ENCODE measurements at regions not wholly inside any gene's neighbourhood (a gene's known extent, or its start where the extent isn't known, plus 50 kb on each side); places are given as distances from the start of the nearest gene placed in this dataset.
"Not testable (repeated sequence)": the region's sequence is repeated elsewhere in the genome, so short reads cannot be mapped to it uniquely, and the experiment has no call there.

DNA sequence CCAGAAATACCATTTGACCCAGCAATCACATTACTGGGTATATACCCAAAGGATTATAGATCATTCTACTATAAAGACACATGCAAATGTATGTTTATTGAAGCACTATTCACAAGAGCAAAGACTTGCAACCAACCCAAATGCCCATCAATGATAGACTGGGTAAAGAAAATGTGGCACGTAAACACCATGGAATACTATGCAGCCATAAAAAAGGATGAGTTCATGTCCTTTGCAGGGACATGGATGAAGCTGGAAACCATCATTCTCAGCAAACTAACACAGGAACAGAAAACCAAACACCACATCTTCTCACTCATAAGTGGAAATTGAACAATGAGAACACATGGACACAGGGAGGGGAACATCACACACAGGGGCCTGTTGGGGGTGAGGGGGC is 85.9 kb upstream of the GPBP1 start:
- H3K36me3 ChIP-seq (ENCODE audit: control insufficient read depth, insufficient read depth, low read length); H3K9ac ChIP-seq (ENCODE audit: insufficient read depth in 1 of 2, low read depth in 2 of 2, low read length in 2 of 2); H3K9me3 ChIP-seq (replicated peaks; ENCODE audit: control insufficient read depth, insufficient read depth, low read depth, low read length); ATAC-seq; BruUV-seq (replicated peaks); H3K27me3 ChIP-seq (ENCODE audit: control insufficient read depth in 2 of 2, insufficient read depth in 2 of 2, low read length in 2 of 2); H3K4me2 ChIP-seq (ENCODE audit: insufficient read depth, low read length); H2AFZ ChIP-seq (ENCODE audit: low read depth, low read length); H3K4me1 ChIP-seq (replicated peaks in 1 of 2; ENCODE audit: control insufficient read depth in 2 of 2, insufficient read depth in 2 of 2, low read length in 2 of 2); FAIRE-seq; in situ Hi-C loops (cut with MboI); H3K79me2 ChIP-seq (ENCODE audit: control insufficient read depth, insufficient read depth, low read length); H3K27ac ChIP-seq (ENCODE audit: extremely low read depth, low read depth, low read length); H3K9me1 ChIP-seq (ENCODE audit: control insufficient read depth, insufficient read depth, low read length); POLR2A ChIA-PET; H4K20me1 ChIP-seq (replicated peaks; ENCODE audit: control insufficient read depth, insufficient read depth, low read length); intact Hi-C loops (cut with micrococcal nuclease); H3K4me3 ChIP-seq; CTCF ChIA-PET (ENCODE audit: low intra/inter-chr PET ratio); DNase-seq (ENCODE audit: extremely low read depth in 1 of 4, low spot score in 3 of 4): not testable (repeated sequence)
- 0% methylated on average over 1 of the region's 1 CpG for WGBS (ENCODE audit: insufficient coverage, low coverage, missing lambda C conversion rate)
- TF ChIP-seq BCOR (IDR thresholded peaks at IDR 0.05) (0 out of 2 replicates have a peak, but pooled peaks have one; percentile 21), ZNF146 (CRISPR knock-in tag; IDR thresholded peaks at IDR 0.05; ENCODE audit: unreplicated experiment) (peak; percentile 57)

GRCh38 chr5:57094753-57095683 is 78.8 kb upstream of the GPBP1 start:
- H3K36me3 ChIP-seq (ENCODE audit: control insufficient read depth, insufficient read depth, low read length), result no peaks in the 10 kb centered on the region
- TF ChIP-seq RAD21 (CRISPR knock-in tag; conservative IDR thresholded peaks at IDR 0.05 in 1 of 2, IDR thresholded peaks at IDR 0.05 in 1 of 2), result peak; percentile 23 to 53; a peak in 2 of 4 replicates
- TF ChIP-seq, protein P1, sequence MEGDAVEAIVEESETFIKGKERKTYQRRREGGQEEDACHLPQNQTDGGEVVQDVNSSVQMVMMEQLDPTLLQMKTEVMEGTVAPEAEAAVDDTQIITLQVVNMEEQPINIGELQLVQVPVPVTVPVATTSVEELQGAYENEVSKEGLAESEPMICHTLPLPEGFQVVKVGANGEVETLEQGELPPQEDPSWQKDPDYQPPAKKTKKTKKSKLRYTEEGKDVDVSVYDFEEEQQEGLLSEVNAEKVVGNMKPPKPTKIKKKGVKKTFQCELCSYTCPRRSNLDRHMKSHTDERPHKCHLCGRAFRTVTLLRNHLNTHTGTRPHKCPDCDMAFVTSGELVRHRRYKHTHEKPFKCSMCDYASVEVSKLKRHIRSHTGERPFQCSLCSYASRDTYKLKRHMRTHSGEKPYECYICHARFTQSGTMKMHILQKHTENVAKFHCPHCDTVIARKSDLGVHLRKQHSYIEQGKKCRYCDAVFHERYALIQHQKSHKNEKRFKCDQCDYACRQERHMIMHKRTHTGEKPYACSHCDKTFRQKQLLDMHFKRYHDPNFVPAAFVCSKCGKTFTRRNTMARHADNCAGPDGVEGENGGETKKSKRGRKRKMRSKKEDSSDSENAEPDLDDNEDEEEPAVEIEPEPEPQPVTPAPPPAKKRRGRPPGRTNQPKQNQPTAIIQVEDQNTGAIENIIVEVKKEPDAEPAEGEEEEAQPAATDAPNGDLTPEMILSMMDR (IDR thresholded peaks at IDR 0.05 in 2 of 3, conservative IDR thresholded peaks at IDR 0.05 in 1 of 3; ENCODE audit: insufficient read depth in 2 of 3, low read depth in 1 of 3, low read length in 3 of 3), result peak; percentile 48 to 63 (median 49)
- TF ChIP-seq KLF16 (IDR thresholded peaks at IDR 0.05), result 0 out of 2 replicates have a peak, but pooled peaks have one; percentile 25
- no peak for TF ChIP-seq MCM7 (IDR thresholded peaks at IDR 0.05)
- TF ChIP-seq, protein P2, sequence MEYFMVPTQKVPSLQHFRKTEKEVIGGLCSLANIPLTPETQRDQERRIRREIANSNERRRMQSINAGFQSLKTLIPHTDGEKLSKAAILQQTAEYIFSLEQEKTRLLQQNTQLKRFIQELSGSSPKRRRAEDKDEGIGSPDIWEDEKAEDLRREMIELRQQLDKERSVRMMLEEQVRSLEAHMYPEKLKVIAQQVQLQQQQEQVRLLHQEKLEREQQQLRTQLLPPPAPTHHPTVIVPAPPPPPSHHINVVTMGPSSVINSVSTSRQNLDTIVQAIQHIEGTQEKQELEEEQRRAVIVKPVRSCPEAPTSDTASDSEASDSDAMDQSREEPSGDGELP (CRISPR knock-in tag; IDR thresholded peaks at IDR 0.05; ENCODE audit: borderline replicate concordance), result peak; percentile 52; the same call in 1 of the 2 replicates
- H3K9me1 ChIP-seq (ENCODE audit: control insufficient read depth, insufficient read depth, low read length), result no peaks in the 10 kb centered on the region
- H3K27ac ChIP-seq (ENCODE audit: extremely low read depth, low read depth, low read length), result no peak overlapping the region
- no peak overlapping the region for H3K4me2 ChIP-seq (ENCODE audit: insufficient read depth, low read length)
- H4K20me1 ChIP-seq (replicated peaks; ENCODE audit: control insufficient read depth, insufficient read depth, low read length), result no peaks in the 10 kb centered on the region
- no peak overlapping the region for H3K4me3 ChIP-seq
- H3K9ac ChIP-seq (ENCODE audit: insufficient read depth in 1 of 2, low read depth in 2 of 2, low read length in 2 of 2), result no peak overlapping the region
- no peaks in the 10 kb centered on the region for H3K9me3 ChIP-seq (replicated peaks; ENCODE audit: control insufficient read depth, insufficient read depth, low read depth, low read length)
- H3K79me2 ChIP-seq (ENCODE audit: control insufficient read depth, insufficient read depth, low read length), result no peaks in the 10 kb centered on the region
- intact Hi-C loops (cut with micrococcal nuclease) (no loop called here), in situ Hi-C loops (cut with MboI) (no loop called here)
- FAIRE-seq, result no peak
- no peaks in the 10 kb centered on the region; a peak in 1 of 5 replicates for H3K4me1 ChIP-seq (replicated peaks in 1 of 2; ENCODE audit: control insufficient read depth in 2 of 2, insufficient read depth in 2 of 2, low read length in 2 of 2)
- 8% methylated on average over 9 of the region's 10 CpGs for WGBS (ENCODE audit: insufficient coverage, low coverage, missing lambda C conversion rate)
- H3K27me3 ChIP-seq (ENCODE audit: control insufficient read depth in 2 of 2, insufficient read depth in 2 of 2, low read length in 2 of 2), result no peaks in the 10 kb centered on the region
- H2AFZ ChIP-seq (ENCODE audit: low read depth, low read length), result 0 out of 2 replicates have a peak overlapping the region, but pooled peaks have one; percentile 9
- ChIA-PET POLR2A (interaction anchor here (0.6 to 1.1 kb wide), 3 partner anchors 11 to 196 kb away, joined by 3 read pairs; no protein-coding TSS in a partner anchor), CTCF (ENCODE audit: low intra/inter-chr PET ratio) (no interaction called here)
- BruUV-seq (replicated peaks), result no TSS peak
- peak in 1 of 4 experiments; percentile 42 for DNase-seq (ENCODE audit: extremely low read depth in 1 of 4, low spot score in 3 of 4)
- ATAC-seq, result peak; percentile 69
